ENCODE measurements at regions not wholly inside any gene's neighbourhood (a gene's known extent, or its start where the extent isn't known, plus 50 kb on each side); places are given as distances from the start of the nearest gene placed in this dataset.
"Not testable (repeated sequence)": the region's sequence is repeated elsewhere in the genome, so short reads cannot be mapped to it uniquely, and the experiment has no call there.

GRCh38 chr12:34398366-34398705 lies 376.0 kb downstream of the ALG10 start:
- no peak for FAIRE-seq

GRCh38 chr12:34398706-34399630 lies 376.7 kb downstream of the ALG10 start:
- FAIRE-seq, result no peak

- no peak for FAIRE-seq
Observed at GRCh38 chr12:34399631-34400410, 377.5 kb downstream of the ALG10 start.

- no peak for FAIRE-seq
Observed at GRCh38 chr12:34400411-34400881, 378.1 kb downstream of the ALG10 start.

- FAIRE-seq, result no peak
Observed at GRCh38 chr12:34400986-34401658, 378.8 kb downstream of the ALG10 start.

GRCh38 chr12:34401659-34402227 lies 379.4 kb downstream of the ALG10 start:
- FAIRE-seq, result no peak

GRCh38 chr12:34402228-34402898 lies 380.1 kb downstream of the ALG10 start:
- FAIRE-seq, result no peak

- FAIRE-seq, result no peak
Observed at GRCh38 chr12:34402899-34403705, 380.8 kb downstream of the ALG10 start.

GRCh38 chr12:34403706-34404376 lies 381.5 kb downstream of the ALG10 start:
- FAIRE-seq, result no peak

GRCh38 chr12:34404377-34405285 lies 382.3 kb downstream of the ALG10 start:
- no peak for FAIRE-seq

GRCh38 chr12:34405286-34406227 lies 383.3 kb downstream of the ALG10 start:
- FAIRE-seq, result no peak

GRCh38 chr12:34406228-34406995 lies 384.1 kb downstream of the ALG10 start:
- no peak for FAIRE-seq

GRCh38 chr12:34406996-34407300 lies 384.7 kb downstream of the ALG10 start:
- no peak for FAIRE-seq

GRCh38 chr12:34407813-34408212 lies 385.5 kb downstream of the ALG10 start:
- FAIRE-seq, result no peak

GRCh38 chr12:34431509-34431908 lies 409.2 kb downstream of the ALG10 start:
- not testable (repeated sequence) for FAIRE-seq

Measured in G401.6 (cell line).